Renal cortical epithelial cell (primary cell): ENCODE measurements at regions not wholly inside any gene's neighbourhood (a gene's known extent, or its start where the extent isn't known, plus 50 kb on each side); places are given as distances from the start of the nearest gene placed in this dataset.

Experiments used
- DNase-seq: peaks from one replicate; pipeline ENCODE4 v3.0.0-alpha.2; 2011; ENCODE audit warnings: low read depth

- DNase-seq, result no peak
These were observed 468.7 kb upstream of the RGMA start for GRCh38 chr15:93557696-93558095.

DNA sequence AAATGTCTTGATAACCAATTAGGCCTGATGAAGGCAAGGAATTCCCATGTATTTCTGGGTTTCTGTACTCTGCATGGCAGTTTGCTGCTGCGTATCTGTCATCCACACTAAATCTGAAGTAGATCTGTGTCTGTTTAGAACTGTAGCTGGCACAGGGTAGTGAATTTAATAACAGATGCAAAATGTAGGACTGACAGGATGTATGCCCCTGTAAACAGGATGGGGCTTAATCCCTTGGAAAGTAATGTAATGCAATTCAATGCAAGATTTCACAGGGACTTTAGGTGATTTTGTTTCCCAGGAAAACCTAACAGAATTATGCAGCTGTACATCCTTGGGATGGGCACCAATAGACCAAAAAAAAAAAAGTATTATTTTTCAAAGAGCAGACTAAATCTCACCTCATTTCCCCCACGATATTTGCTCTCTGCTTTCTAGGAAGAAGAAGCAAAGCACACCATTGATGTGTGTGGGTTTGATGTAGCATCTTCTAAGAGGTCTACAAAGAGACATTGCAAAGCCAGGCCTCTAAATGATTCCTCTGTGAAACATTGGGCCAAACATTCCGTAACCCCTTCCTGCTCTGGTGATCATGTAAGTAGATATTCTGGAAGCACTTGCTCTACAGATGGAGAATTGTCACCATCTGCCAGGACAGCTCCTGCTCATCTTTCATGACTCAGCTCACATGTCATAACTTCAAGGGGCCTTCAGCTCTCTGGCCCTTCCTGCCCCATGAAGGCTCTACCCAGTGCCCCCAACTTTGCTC is 464.3 kb upstream of the RGMA start:
- DNase-seq, result no peak

DNA sequence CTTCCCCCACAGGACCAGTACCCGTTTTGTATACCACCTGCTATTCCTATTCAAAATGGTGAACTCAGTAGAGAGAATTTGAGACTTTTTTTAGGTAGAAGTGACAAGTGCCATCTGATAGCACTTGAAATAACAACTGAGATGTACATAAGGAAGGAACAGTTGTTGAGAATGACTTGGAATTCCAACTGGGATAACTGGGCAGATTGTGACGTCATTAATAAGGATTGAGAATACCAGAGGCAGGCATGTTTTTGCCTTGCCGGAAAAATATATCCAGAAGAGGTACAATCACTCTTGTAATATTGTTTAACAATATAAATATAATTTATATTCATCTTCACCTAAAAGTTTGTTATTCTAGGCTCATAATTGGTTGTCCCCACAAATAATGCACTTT is 454.1 kb upstream of the RGMA start:
- no peak for DNase-seq

DNA sequence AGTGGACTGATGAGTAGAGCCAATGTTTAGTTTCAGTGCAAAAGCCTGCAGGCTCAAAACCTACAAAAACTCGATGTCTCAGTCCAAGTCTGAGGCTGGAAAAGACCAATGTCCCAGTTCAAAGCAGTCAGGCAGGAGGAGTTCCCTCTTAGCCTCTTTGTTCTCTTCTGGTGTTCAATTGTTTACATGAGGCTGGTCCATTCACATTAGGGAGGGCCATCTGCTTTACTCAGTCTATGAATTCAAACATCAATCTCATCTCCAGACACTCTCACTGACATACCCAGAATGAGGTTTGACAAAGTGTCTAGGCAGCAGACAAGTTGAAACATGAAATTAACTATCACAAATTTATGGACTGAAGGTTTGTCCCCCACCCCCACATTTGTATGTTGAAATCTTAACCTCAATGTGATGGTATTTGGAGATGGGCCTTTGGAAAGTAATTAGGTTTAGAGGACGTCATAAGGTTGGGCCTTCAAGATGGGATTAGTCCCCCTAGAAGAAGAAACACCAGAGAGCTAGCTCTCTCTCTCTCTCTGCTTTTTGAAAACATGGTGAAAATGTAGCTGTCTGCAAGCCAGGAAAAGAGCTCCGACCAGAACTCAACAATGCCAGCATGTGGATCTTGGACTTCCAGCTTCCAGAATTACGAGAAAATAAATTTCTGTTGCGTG is 438.5 kb upstream of the RGMA start:
- no peak for DNase-seq

DNA sequence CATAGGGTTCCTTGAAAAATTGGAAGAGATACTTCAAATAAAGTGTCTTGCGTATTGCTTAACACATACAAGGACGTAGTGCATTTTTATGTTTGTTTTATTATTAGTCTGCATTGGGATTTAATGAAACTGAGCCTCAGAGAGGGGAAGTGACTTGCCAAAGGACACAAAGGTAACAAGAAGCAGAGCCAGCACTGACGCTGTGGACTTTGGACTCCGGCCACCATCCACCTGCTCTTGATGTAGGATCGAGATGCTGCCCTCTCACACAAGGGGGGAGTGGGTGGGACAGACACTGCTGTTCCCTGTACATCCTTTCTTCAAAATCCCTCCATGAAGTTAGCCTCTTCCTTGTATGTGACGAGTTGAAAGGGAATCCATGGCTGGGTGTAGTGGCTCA is 435.4 kb upstream of the RGMA start:
- no peak for DNase-seq

DNA sequence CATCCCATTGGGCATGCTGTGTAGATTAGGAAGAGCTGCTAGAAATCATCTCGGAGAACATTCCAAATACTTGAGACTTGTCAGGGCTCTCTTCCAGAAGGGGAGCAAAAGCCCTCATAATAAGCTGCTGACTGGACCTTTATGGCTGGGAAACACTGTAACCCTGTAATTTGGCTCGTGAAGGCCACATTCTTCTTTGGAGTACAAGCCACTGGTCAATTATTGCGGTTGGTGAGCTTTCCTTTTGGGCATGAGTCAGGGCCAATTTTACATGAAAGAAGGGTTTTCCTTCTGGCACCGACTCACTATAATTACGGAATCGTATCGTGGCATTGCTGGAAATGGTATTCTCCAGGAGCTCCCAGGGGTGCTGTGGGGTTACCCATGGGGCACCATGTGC is 434.5 kb upstream of the RGMA start:
- peak; percentile 9 for DNase-seq

- DNase-seq, result no peak
These were observed 431.2 kb upstream of the RGMA start for GRCh38 chr15:93520206-93520605.

GRCh38 chr15:93519599-93519998 is 430.6 kb upstream of the RGMA start:
- no peak for DNase-seq

DNA sequence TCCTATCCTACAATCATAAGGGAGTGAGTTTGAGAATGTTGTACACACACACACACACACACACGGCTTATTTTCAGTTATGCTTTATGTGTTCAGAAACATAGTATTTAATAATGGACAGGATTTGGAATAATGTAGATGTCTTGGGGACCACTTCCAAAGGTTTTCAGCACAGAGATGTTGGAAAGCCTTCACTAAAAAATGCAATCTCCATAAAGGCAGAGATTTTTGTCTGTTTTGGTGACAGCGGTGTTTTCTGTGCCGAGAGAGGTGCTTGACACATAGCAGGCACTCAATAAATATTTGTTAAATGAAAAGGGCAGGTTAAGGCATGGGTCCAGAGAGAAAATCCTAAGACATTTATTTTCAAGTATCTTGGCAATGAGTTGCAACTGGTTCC is 428.2 kb upstream of the RGMA start:
- DNase-seq, result no peak

DNA sequence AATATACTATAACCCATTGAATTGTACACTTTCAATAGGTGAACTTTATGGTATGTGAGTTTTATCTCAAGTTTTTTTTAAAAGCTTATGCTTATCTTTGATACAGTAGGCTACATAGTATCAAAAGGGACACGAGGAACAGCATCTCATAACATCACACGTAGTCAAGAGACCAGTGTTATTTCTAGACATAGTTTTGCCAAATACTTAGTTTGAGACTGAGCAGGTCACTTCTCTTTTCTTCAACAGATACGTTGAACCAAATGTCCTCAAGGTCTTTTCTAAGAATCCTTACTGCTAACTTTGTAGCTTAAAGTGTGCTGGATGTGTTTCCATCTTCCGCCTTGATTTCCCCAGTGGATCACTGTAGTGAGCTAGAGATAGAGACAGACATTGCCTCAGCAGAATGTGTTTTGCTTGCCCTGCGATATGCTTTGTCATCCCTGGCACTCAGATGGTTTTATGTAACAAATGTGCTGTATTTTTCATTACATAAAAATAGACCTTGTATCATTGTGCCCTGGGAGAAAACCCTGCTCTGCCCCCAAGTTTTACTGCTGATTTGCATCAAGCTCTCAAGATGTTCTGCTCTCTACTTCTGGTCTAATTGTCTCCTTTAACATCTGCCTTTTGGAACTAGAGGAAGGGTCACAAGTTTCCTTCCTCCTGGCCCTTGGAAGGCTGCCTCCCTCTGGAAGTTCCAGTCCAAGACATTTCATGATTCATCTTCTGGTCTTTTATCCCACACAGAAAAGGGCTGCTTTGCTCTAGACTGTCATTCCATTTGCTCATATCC is 426.4 kb upstream of the RGMA start:
- DNase-seq, result peak; percentile 14

- no peak for DNase-seq
These were observed 417.6 kb upstream of the RGMA start for GRCh38 chr15:93506646-93507045.

DNA sequence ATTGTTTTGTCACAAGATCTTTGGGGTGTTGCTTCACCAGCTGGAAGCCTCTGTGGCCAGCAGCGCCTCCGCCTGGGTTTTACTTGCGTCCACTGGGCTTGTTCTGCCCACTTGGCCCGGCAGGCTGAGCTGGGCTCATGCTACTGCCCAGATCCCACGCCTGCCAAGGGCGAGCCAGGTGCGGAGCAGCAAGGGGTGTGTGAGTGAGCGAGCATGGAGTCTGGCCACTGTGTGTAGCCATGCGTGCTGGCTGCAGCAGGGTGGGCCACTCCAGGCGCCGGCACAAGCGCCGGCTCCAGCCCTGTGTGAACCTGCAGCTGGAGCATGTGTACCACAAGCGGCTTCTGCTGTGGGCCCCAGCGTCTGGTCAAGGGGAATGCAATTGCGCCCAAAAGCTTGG is 416.5 kb upstream of the RGMA start:
- DNase-seq, result no peak

- DNase-seq, result no peak
These were observed 412.9 kb upstream of the RGMA start for GRCh38 chr15:93501946-93502345.

- DNase-seq, result peak; percentile 88
These were observed 411.1 kb upstream of the RGMA start for GRCh38 chr15:93500155-93500554.

GRCh38 chr15:93497291-93497690 is 408.3 kb upstream of the RGMA start:
- DNase-seq, result peak; percentile 65

GRCh38 chr15:93496888-93497287 is 407.9 kb upstream of the RGMA start:
- DNase-seq, result no peak

DNA sequence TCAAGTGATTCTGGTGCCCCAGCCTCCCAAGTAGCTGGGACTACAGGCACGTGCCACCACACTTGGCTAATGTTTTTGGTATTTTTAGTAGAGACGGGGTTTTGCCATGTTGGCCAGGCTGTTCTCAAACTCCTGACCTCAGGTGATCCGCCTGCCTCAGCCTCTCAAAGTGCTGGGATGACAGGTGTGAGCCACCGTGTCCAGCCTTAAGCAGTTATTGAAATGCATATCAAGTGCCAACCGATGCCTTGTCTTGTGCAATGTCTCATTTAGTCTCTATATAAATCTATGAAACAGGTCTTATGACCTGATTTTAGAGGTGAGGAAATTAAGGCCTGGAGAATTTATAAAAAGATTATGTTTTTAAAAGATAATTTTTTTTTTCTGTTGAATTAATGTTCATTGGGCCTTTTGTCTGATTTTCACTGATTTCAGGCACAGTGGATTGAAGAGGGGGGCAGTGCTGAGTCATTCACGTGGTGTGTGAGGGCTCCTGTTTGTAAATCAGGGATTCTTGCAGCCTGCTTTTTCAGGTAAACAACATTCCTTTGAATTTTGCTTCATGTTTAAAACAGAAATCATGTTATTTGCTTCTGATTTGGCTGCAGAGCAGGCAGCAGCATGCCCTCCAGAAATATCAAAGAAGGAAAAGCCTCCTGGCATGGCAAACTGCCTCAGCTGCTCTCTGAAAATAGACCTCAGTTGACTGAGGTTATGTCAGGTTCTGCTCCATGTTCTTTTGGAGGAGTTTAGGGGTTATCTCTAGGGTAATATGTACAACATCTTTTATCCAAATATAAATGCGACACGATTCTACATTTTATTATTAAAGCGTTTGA is 407.0 kb upstream of the RGMA start:
- DNase-seq, result peak; percentile 49

DNA sequence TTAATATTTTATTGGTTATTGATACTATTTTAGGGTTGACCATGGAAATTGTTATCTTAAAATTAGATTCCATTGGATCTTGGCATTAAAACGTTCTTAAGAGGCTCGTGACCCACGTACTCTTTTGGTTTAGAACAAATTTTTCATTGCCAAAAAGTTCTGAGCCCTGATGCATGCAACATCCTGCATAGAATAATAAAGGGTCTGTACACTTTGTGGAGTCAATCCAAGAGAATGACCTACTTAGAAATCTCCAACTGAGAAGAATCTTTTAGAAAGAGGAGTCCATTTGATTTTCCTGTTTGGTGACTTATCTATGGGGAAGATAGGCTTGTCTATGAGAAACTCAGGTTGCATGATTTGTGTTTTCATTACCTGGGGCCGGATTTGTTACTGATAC is 404.2 kb upstream of the RGMA start:
- no peak for DNase-seq

- DNase-seq, result no peak
These were observed 402.3 kb upstream of the RGMA start for GRCh38 chr15:93491291-93491690.

- DNase-seq, result no peak
These were observed 399.3 kb upstream of the RGMA start for GRCh38 chr15:93488296-93488713.

DNA sequence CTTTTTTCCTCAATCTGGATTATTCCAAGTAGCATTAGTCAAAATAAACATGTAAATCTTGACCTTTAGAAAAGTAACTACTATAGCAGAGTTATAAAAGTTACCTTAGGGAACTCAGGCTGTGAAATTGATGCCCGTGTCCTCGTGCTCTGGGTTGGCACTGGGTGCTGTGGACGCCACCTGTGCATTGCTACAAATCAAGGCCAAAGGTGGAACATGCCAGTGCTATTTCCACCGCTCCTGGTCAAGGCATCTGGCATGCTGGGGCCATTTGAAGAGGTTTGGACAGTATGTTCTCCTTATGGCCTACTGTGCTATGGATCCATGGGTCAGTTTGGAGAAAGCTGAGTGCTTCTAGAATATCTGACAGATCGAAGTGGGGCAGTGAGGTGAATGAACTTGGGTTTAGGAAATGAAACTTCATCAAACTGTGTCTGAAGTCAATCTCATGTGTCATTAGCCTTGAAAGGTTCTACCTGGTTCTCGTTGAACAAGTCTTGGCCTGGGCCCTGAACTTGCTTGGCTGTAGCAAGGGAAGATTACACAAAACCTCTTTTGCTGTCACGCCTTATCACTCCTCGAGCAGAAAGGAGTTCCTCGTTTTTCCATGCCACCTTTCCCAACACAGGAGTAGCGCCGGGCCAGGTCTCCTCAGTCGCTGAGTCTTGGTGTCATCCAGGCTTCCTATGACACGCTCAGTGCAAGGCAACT is 397.6 kb upstream of the RGMA start:
- DNase-seq, result no peak
